ENCODE measurements at regions not wholly inside any gene's neighbourhood (a gene's known extent, or its start where the extent isn't known, plus 50 kb on each side); places are given as distances from the start of the nearest gene placed in this dataset.

- intact Hi-C loops (cut with micrococcal nuclease; ENCODE audit: unreplicated experiment) = no loop called here
- CTCF ChIA-PET (ENCODE audit: low intra/inter-chr PET ratio, low total read pairs) = no interaction called here
- Histone ChIP-seq H3K36me3 (replicated peaks in 1 of 2; ENCODE audit: control insufficient read depth in 1 of 2, insufficient read depth in 2 of 2, low read length in 2 of 2) (no peaks in the 10 kb centered on the region), H3K27me3 (ENCODE audit: control insufficient read depth in 1 of 2, insufficient read depth in 2 of 2, low read length in 2 of 2) (0 out of 5 replicates have a peak, but pooled peaks cover 0 to 7% of the 10 kb centered on the region in 2 experiments), H2AFZ (ENCODE audit: low read length) (no peak overlapping the region), H3K9me3 (ENCODE audit: low read length) (peaks cover 7% of the 10 kb centered on the region; the same call in 1 of the 2 replicates), H3K9ac (ENCODE audit: insufficient read depth, low read depth, low read length) (no peak overlapping the region), H3K27ac (ENCODE audit: extremely low read length, insufficient read depth, low read length) (no peak overlapping the region), H4K20me1 (ENCODE audit: insufficient read depth, low read length) (no peaks in the 10 kb centered on the region), H3K4me3 (replicated peaks in 1 of 3; ENCODE audit: insufficient read depth in 1 of 3, low read depth in 2 of 3, low read length in 3 of 3) (no peak overlapping the region), H3K4me2 (ENCODE audit: low read depth, low read length) (no peak overlapping the region), H3K79me2 (ENCODE audit: insufficient read depth, low read length) (no peaks in the 10 kb centered on the region), H3K4me1 (ENCODE audit: insufficient read depth, low read length) (no peaks in the 10 kb centered on the region)
- FAIRE-seq = no peak
- in situ Hi-C loops (cut with HindIII; ENCODE audit: extremely low pct_ligation_motif_present, low pct_unique_long_range_greater_than_20kb) = no loop called here
- no TSS peak for BruUV-seq (replicated peaks)
- 0% methylated on average over 1 of the region's 1 CpG for WGBS (ENCODE audit: low lambda C conversion rate)
- DNase-seq (ENCODE audit: low spot score) = no peak
- ATAC-seq = no peak
- POLR2A ChIA-PET = no interaction called here
- no peak for TF ChIP-seq ZNF724P (CRISPR knock-in tag; IDR thresholded peaks at IDR 0.05; ENCODE audit: borderline replicate concordance)
- no peak for TF ChIP-seq NRL (CRISPR knock-in tag; IDR thresholded peaks at IDR 0.05; ENCODE audit: borderline replicate concordance)
- TF ChIP-seq ZFP91 (CRISPR knock-in tag; IDR thresholded peaks at IDR 0.05; ENCODE audit: borderline replicate concordance) = no peak
- no peak for TF ChIP-seq ZNF263 (CRISPR knock-in tag; IDR thresholded peaks at IDR 0.05)
- TF ChIP-seq IRF2 (CRISPR knock-in tag; IDR thresholded peaks at IDR 0.05) = no peak
- no peak for TF ChIP-seq ZNF234 (CRISPR knock-in tag; conservative IDR thresholded peaks at IDR 0.05)
- TF ChIP-seq RBFOX2 (IDR thresholded peaks at IDR 0.05; ENCODE audit: low read depth, low read length) = no peak
- no peak for TF ChIP-seq NCOA1 (CRISPR knock-in tag; IDR thresholded peaks at IDR 0.05)
- TF ChIP-seq ZNF143 (CRISPR knock-in tag; IDR thresholded peaks at IDR 0.05) = no peak
- TF ChIP-seq ZBTB40 (IDR thresholded peaks at IDR 0.05) = no peak
- TF ChIP-seq ZBTB40 (CRISPR knock-in tag; IDR thresholded peaks at IDR 0.05) = no peak
- TF ChIP-seq SMC3 (IDR thresholded peaks at IDR 0.05; ENCODE audit: low read length) = no peak
- no peak for TF ChIP-seq SSRP1 (CRISPR knock-in tag; IDR thresholded peaks at IDR 0.05)
- no peak for TF ChIP-seq ZNF138 (CRISPR knock-in tag; IDR thresholded peaks at IDR 0.05; ENCODE audit: low read depth)
- TF ChIP-seq MYPOP (CRISPR knock-in tag; IDR thresholded peaks at IDR 0.05) = no peak
- TF ChIP-seq SRSF1 (optimal IDR thresholded peaks at IDR 0.05; ENCODE audit: low read depth, low read length) = no peak
These were observed 444.4 kb upstream of the HNRNPA3 start for GRCh38 chr2:176768185-176768584.

Measured in HepG2 (cell line).